HCT116 (cell line): ENCODE measurements at regions not wholly inside any gene's neighbourhood (a gene's known extent, or its start where the extent isn't known, plus 50 kb on each side); places are given as distances from the start of the nearest gene placed in this dataset.

Experiments
- CTCF ChIP-seq, 3 experiments: fragments of 200-600 bp in 1 of 3; sonication (generic) in 1 of 3; IDR thresholded peaks in 2 of 3; conservative IDR thresholded peaks in 1 of 3; 2 replicates each; pipeline ENCODE4 v1.5.1; 2012 to 2017; ENCODE audit warnings: low read depth in 2 of 3, low read length in 2 of 3, antibody characterized with exemption in 1 of 3, borderline replicate concordance in 1 of 3, control low read depth in 1 of 3, mild to moderate bottlenecking in 1 of 3, mixed read lengths in 1 of 3, mixed run types in 1 of 3, moderate library complexity in 1 of 3; ENCODE audit not compliant: insufficient read depth in 1 of 3
- SP1 ChIP-seq: IDR thresholded peaks from 2 replicates; pipeline ENCODE4 v1.6.1; 2012; ENCODE audit warnings: low read depth
- ZFX ChIP-seq: fragments of 450-650 bp; IDR thresholded peaks from 2 replicates; pipeline ENCODE4 v1.6.1; 2017
- ZNF274 ChIP-seq: fragments of 200-500 bp; sonication (Bioruptor generic); IDR thresholded peaks from 2 replicates; pipeline ENCODE4 v1.6.1; 2014; ENCODE audit warnings: mild to moderate bottlenecking, low read depth, low read length, inconsistent platforms
- TF ChIP-seq, protein P1 (sequence below): IDR thresholded peaks from 2 replicates; pipeline ENCODE4 v1.6.1; 2012; ENCODE audit warnings: low read depth

DNA sequence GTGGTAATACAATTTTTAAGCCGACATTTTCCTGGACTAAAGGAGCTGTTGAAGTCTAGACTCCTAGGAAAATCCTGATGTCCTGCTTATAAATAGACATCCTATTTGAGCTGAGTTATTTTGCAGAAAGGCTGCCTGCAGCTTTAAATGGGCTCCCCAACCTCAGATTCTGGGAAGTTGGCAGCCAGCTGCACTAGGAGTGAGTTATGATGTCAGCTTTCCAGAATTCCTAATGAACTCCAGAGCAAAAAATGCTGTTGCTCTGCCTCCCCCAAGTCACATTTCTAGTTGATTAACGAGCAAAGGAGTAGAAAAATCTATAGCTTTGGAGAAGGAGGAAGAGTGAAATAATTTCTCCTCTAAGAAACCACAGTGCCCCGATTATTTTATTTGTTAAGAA, 346.3 kb upstream of the SULF2 start:
- no peak for TF ChIP-seq SP1
- no peak for TF ChIP-seq CTCF (IDR thresholded peaks at IDR 0.05 in 2 of 3, conservative IDR thresholded peaks at IDR 0.05 in 1 of 3; ENCODE audit: borderline replicate concordance in 1 of 3, insufficient read depth in 1 of 3, low read depth in 2 of 3, low read length in 2 of 3)
- TF ChIP-seq ZFX = no peak
- TF ChIP-seq ZNF274 = no peak
- TF ChIP-seq, protein P1, sequence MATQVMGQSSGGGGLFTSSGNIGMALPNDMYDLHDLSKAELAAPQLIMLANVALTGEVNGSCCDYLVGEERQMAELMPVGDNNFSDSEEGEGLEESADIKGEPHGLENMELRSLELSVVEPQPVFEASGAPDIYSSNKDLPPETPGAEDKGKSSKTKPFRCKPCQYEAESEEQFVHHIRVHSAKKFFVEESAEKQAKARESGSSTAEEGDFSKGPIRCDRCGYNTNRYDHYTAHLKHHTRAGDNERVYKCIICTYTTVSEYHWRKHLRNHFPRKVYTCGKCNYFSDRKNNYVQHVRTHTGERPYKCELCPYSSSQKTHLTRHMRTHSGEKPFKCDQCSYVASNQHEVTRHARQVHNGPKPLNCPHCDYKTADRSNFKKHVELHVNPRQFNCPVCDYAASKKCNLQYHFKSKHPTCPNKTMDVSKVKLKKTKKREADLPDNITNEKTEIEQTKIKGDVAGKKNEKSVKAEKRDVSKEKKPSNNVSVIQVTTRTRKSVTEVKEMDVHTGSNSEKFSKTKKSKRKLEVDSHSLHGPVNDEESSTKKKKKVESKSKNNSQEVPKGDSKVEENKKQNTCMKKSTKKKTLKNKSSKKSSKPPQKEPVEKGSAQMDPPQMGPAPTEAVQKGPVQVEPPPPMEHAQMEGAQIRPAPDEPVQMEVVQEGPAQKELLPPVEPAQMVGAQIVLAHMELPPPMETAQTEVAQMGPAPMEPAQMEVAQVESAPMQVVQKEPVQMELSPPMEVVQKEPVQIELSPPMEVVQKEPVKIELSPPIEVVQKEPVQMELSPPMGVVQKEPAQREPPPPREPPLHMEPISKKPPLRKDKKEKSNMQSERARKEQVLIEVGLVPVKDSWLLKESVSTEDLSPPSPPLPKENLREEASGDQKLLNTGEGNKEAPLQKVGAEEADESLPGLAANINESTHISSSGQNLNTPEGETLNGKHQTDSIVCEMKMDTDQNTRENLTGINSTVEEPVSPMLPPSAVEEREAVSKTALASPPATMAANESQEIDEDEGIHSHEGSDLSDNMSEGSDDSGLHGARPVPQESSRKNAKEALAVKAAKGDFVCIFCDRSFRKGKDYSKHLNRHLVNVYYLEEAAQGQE = no peak
